ENCODE measurements at regions not wholly inside any gene's neighbourhood (a gene's known extent, or its start where the extent isn't known, plus 50 kb on each side); places are given as distances from the start of the nearest gene placed in this dataset.

GRCh38 chr4:132056496-132056895 lies 1092.6 kb upstream of the PCDH10 start:
- Histone ChIP-seq H3K9me3 (ENCODE audit: insufficient read depth, low read length) (no peaks in the 10 kb centered on the region), H3K4me2 (ENCODE audit: low read length) (no peak overlapping the region), H2AFZ (ENCODE audit: low read depth, low read length) (no peak overlapping the region), H4K20me1 (ENCODE audit: insufficient read depth, low read length) (no peaks in the 10 kb centered on the region), H3K79me2 (ENCODE audit: low read length) (no peaks in the 10 kb centered on the region), H3K36me3 (replicated peaks; ENCODE audit: low read depth, low read length) (peaks cover 9% of the 10 kb centered on the region), H3K27me3 (ENCODE audit: low read depth, low read length) (no peaks in the 10 kb centered on the region), H3K4me3 (ENCODE audit: low read length) (no peak overlapping the region), H3K4me1 (ENCODE audit: low read length) (no peaks in the 10 kb centered on the region), H3K9ac (ENCODE audit: low read length) (no peak overlapping the region), H3K27ac (ENCODE audit: low read length) (no peak overlapping the region)
- TF ChIP-seq EZH2phosphoT487 (IDR thresholded peaks at IDR 0.05; ENCODE audit: low read depth) = no peak
- TF ChIP-seq CTCF (IDR thresholded peaks at IDR 0.05; ENCODE audit: low read depth, low read length) = no peak

- Histone ChIP-seq H3K4me1 (ENCODE audit: low read length) (no peaks in the 10 kb centered on the region), H2AFZ (ENCODE audit: low read depth, low read length) (no peak overlapping the region), H3K27ac (ENCODE audit: low read length) (no peak overlapping the region), H3K36me3 (replicated peaks; ENCODE audit: low read depth, low read length) (peaks cover 14% of the 10 kb centered on the region), H4K20me1 (ENCODE audit: insufficient read depth, low read length) (no peaks in the 10 kb centered on the region), H3K4me2 (ENCODE audit: low read length) (no peak overlapping the region), H3K79me2 (ENCODE audit: low read length) (no peaks in the 10 kb centered on the region), H3K27me3 (ENCODE audit: low read depth, low read length) (no peaks in the 10 kb centered on the region), H3K9ac (ENCODE audit: low read length) (no peak overlapping the region), H3K4me3 (ENCODE audit: low read length) (no peak overlapping the region), H3K9me3 (ENCODE audit: insufficient read depth, low read length) (no peaks in the 10 kb centered on the region; the same call in 1 of the 2 replicates)
- no peak for TF ChIP-seq EZH2phosphoT487 (IDR thresholded peaks at IDR 0.05; ENCODE audit: low read depth)
- no peak for TF ChIP-seq CTCF (IDR thresholded peaks at IDR 0.05; ENCODE audit: low read depth, low read length)
Observed at GRCh38 chr4:132059227-132059626, 1089.9 kb upstream of the PCDH10 start.

- no peak overlapping the region for H3K27ac ChIP-seq (ENCODE audit: low read length)
- no peaks in the 10 kb centered on the region for H3K27me3 ChIP-seq (ENCODE audit: low read depth, low read length)
Observed at GRCh38 chr4:132062611-132063239, 1086.4 kb upstream of the PCDH10 start.

GRCh38 chr4:132063829-132064228 lies 1085.3 kb upstream of the PCDH10 start:
- H4K20me1 ChIP-seq (ENCODE audit: insufficient read depth, low read length) = no peaks in the 10 kb centered on the region
- no peak overlapping the region for H3K9ac ChIP-seq (ENCODE audit: low read length)
- H3K9me3 ChIP-seq (ENCODE audit: insufficient read depth, low read length) = no peaks in the 10 kb centered on the region; the same call in 1 of the 2 replicates
- H2AFZ ChIP-seq (ENCODE audit: low read depth, low read length) = no peak overlapping the region
- peaks cover 11% of the 10 kb centered on the region; the same call in 1 of the 2 replicates for H3K4me1 ChIP-seq (ENCODE audit: low read length)
- H3K27me3 ChIP-seq (ENCODE audit: low read depth, low read length) = no peaks in the 10 kb centered on the region
- no peaks in the 10 kb centered on the region for H3K79me2 ChIP-seq (ENCODE audit: low read length)
- TF ChIP-seq EZH2phosphoT487 (IDR thresholded peaks at IDR 0.05; ENCODE audit: low read depth) (no peak), CTCF (IDR thresholded peaks at IDR 0.05; ENCODE audit: low read depth, low read length) (no peak)
- peaks cover 8% of the 10 kb centered on the region for H3K36me3 ChIP-seq (replicated peaks; ENCODE audit: low read depth, low read length)
- H3K27ac ChIP-seq (ENCODE audit: low read length) = no peak overlapping the region
- H3K4me3 ChIP-seq (ENCODE audit: low read length) = no peak overlapping the region
- H3K4me2 ChIP-seq (ENCODE audit: low read length) = no peak overlapping the region

More at GRCh38 chr4:132062611-132063239, 1086.4 kb upstream of the PCDH10 start:
- Histone ChIP-seq H3K9me3 (ENCODE audit: insufficient read depth, low read length) (no peaks in the 10 kb centered on the region; the same call in 1 of the 2 replicates), H3K4me1 (ENCODE audit: low read length) (peaks cover 11% of the 10 kb centered on the region; the same call in 1 of the 2 replicates), H3K79me2 (ENCODE audit: low read length) (no peaks in the 10 kb centered on the region), H3K36me3 (replicated peaks; ENCODE audit: low read depth, low read length) (peaks cover 13% of the 10 kb centered on the region), H3K9ac (ENCODE audit: low read length) (no peak overlapping the region), H3K4me3 (ENCODE audit: low read length) (no peak overlapping the region), H2AFZ (ENCODE audit: low read depth, low read length) (no peak overlapping the region), H4K20me1 (ENCODE audit: insufficient read depth, low read length) (no peaks in the 10 kb centered on the region), H3K4me2 (ENCODE audit: low read length) (no peak overlapping the region)
- TF ChIP-seq CTCF (IDR thresholded peaks at IDR 0.05; ENCODE audit: low read depth, low read length) (no peak), EZH2phosphoT487 (IDR thresholded peaks at IDR 0.05; ENCODE audit: low read depth) (no peak)

Measured in OCI-LY3 (cell line).